ENCODE measurements at regions not wholly inside any gene's neighbourhood (a gene's known extent, or its start where the extent isn't known, plus 50 kb on each side); places are given as distances from the start of the nearest gene placed in this dataset.

- H3K9me3 ChIP-seq, result no peaks in the 10 kb centered on the region
- 14% methylated on average over 1 of the region's 1 CpG for WGBS (ENCODE audit: missing lambda C conversion rate)
- FAIRE-seq (no peak), ATAC-seq (peak; percentile 96 to 97), DNase-seq (ENCODE audit: low read depth in 1 of 2, low spot score in 1 of 2) (peak; percentile 46 to 66)
- H3K4me3 ChIP-seq, result no peak overlapping the region
- ChIA-PET POLR2A (interaction anchor here (1.8 kb wide), 1 partner anchor 294 kb away, joined by 21 read pairs; the partner anchor contains the start of gene BTG1), CTCF (interaction anchor here (0.8 kb wide), 1 partner anchor 294 kb away, joined by 3 read pairs; the partner anchor contains the start of gene BTG1)
- peak overlapping the region; percentile 57 to 81 for H3K27ac ChIP-seq
- H3K4me1 ChIP-seq, result peaks cover 26% of the 10 kb centered on the region
- H3K4me2 ChIP-seq, result peak overlapping the region; percentile 54
- TF ChIP-seq RFX5 (IDR thresholded peaks at IDR 0.05) (no peak), CTCF (IDR thresholded peaks at IDR 0.05) (no peak), HOXA7 (CRISPR knock-in tag; IDR thresholded peaks at IDR 0.05) (no peak), HMGXB4 (CRISPR knock-in tag; IDR thresholded peaks at IDR 0.05; ENCODE audit: borderline replicate concordance) (no peak), SMC3 (IDR thresholded peaks at IDR 0.05) (peak; percentile 18; the same call in 1 of the 3 replicates), SREBF2 (IDR thresholded peaks at IDR 0.05) (no peak), RAD21 (conservative IDR thresholded peaks at IDR 0.05 in 1 of 2, IDR thresholded peaks at IDR 0.05 in 1 of 2) (peak in 1 of 2 experiments; percentile 41; a peak in 2 of 5 replicates), ZC3H11A (IDR thresholded peaks at IDR 0.05) (no peak), RNF2 (IDR thresholded peaks at IDR 0.05; ENCODE audit: borderline replicate concordance, low read depth) (no peak), USF2 (IDR thresholded peaks at IDR 0.05) (no peak), BHLHE40 (IDR thresholded peaks at IDR 0.05; ENCODE audit: low read depth, low read length) (no peak), RARB (CRISPR knock-in tag; IDR thresholded peaks at IDR 0.05) (no peak), ESRRA (IDR thresholded peaks at IDR 0.05; ENCODE audit: borderline replicate concordance, low read length) (no peak), NFE2L2 (conservative IDR thresholded peaks at IDR 0.05; ENCODE audit: low read length) (no peak), CHD4 (IDR thresholded peaks at IDR 0.05; ENCODE audit: borderline replicate concordance) (no peak), HEYL (CRISPR knock-in tag; IDR thresholded peaks at IDR 0.05) (no peak), CEBPB (IDR thresholded peaks at IDR 0.05) (peak; percentile 68 to 80; a peak in 3 of 4 replicates), KDM5A (IDR thresholded peaks at IDR 0.05) (no peak), HOXB5 (CRISPR knock-in tag; IDR thresholded peaks at IDR 0.05) (no peak), CHD2 (IDR thresholded peaks at IDR 0.05; ENCODE audit: low read length, partially characterized antibody) (no peak), ELK1 (IDR thresholded peaks at IDR 0.05; ENCODE audit: low read depth, low read length) (no peak), ZSCAN20 (CRISPR knock-in tag; IDR thresholded peaks at IDR 0.05) (no peak), EHMT2 (IDR thresholded peaks at IDR 0.05; ENCODE audit: low read depth) (no peak), MAX (IDR thresholded peaks at IDR 0.05) (no peak), KDM1A (IDR thresholded peaks at IDR 0.05; ENCODE audit: low read depth) (no peak), EP300 (IDR thresholded peaks at IDR 0.05) (peak; percentile 36 to 58; a peak in 2 of 5 replicates), MAFK (IDR thresholded peaks at IDR 0.05; ENCODE audit: partially characterized antibody) (no peak), GATA3 (IDR thresholded peaks at IDR 0.05; ENCODE audit: borderline replicate concordance) (no peak), FOSB (CRISPR knock-in tag; IDR thresholded peaks at IDR 0.05) (no peak), HDAC2 (IDR thresholded peaks at IDR 0.05) (no peak), RCOR1 (IDR thresholded peaks at IDR 0.05; ENCODE audit: low read depth, low read length) (no peak), HOXB13 (CRISPR knock-in tag; IDR thresholded peaks at IDR 0.05; ENCODE audit: low read depth) (no peak), FOXS1 (CRISPR knock-in tag; IDR thresholded peaks at IDR 0.05) (no peak), HES2 (IDR thresholded peaks at IDR 0.05) (peak; percentile 30; the same call in 1 of the 2 replicates), EHF (CRISPR knock-in tag; IDR thresholded peaks at IDR 0.05) (no peak), JUN (IDR thresholded peaks at IDR 0.05) (0 out of 5 replicates have a peak, but pooled peaks of 1 of the 2 experiments have one; percentile 37), JUNB (IDR thresholded peaks at IDR 0.05) (peak; percentile 84), FOSL2 (IDR thresholded peaks at IDR 0.05) (peak; percentile 85), FOSL2 (CRISPR knock-in tag; IDR thresholded peaks at IDR 0.05) (peak; percentile 80)
These were observed 263.4 kb upstream of the PLEKHG7 start for GRCh38 chr12:92439420-92439805.

All from A549 (cell line).